H9 (cell line): ENCODE measurements at regions not wholly inside any gene's neighbourhood (a gene's known extent, or its start where the extent isn't known, plus 50 kb on each side); places are given as distances from the start of the nearest gene placed in this dataset.

ENCODE experiments used
- DNase-seq: peaks from one replicate; pipeline ENCODE4 v3.0.0-alpha.2; 2017
- H2AFZ ChIP-seq: one replicate; pipeline ENCODE4 v1.6.1; 2013; ENCODE audit warnings: mild to moderate bottlenecking, low read length, control low read depth, moderate library complexity
- H2AK5ac ChIP-seq: 2 replicates; pipeline ENCODE4 v1.6.1; 2013; ENCODE audit warnings: low read length, control low read depth, mixed read lengths; ENCODE audit not compliant: insufficient read length
- H2BK120ac ChIP-seq: one replicate; pipeline ENCODE4 v1.6.1; 2013; ENCODE audit warnings: low read depth, mild to moderate bottlenecking, low read length, control low read depth, inconsistent platforms; ENCODE audit not compliant: poor library complexity, severe bottlenecking
- H2BK12ac ChIP-seq: 2 replicates; pipeline ENCODE4 v1.6.1; 2013; ENCODE audit warnings: low read length, control low read depth, mixed read lengths, low read depth; ENCODE audit not compliant: insufficient read length
- H2BK15ac ChIP-seq: 2 replicates; pipeline ENCODE4 v1.6.1; 2013; ENCODE audit warnings: low read depth, low read length, control low read depth
- H2BK20ac ChIP-seq: one replicate; pipeline ENCODE4 v1.6.1; 2013; ENCODE audit warnings: low read depth, mild to moderate bottlenecking, low read length, control low read depth, inconsistent platforms; ENCODE audit not compliant: poor library complexity, severe bottlenecking
- H2BK5ac ChIP-seq: 2 replicates; pipeline ENCODE4 v1.6.1; 2013; ENCODE audit warnings: low read length, control low read depth, mixed read lengths; ENCODE audit not compliant: insufficient read length
- H3K14ac ChIP-seq: 2 replicates; pipeline ENCODE4 v1.6.1; 2013; ENCODE audit warnings: low read length, control low read depth; ENCODE audit not compliant: insufficient read depth
- H3K18ac ChIP-seq: 2 replicates; pipeline ENCODE4 v1.6.1; 2013; ENCODE audit warnings: low read depth, mild to moderate bottlenecking, mixed read lengths, low read length, control low read depth; ENCODE audit not compliant: insufficient read length
- H3K23ac ChIP-seq: 2 replicates; pipeline ENCODE4 v1.6.1; 2013; ENCODE audit warnings: low read length, control low read depth, mixed read lengths, low read depth; ENCODE audit not compliant: insufficient read length
- H3K23me2 ChIP-seq: 2 replicates; pipeline ENCODE4 v1.6.1; 2013; ENCODE audit warnings: low read depth, mild to moderate bottlenecking, mixed read lengths, low read length, control low read depth; ENCODE audit not compliant: insufficient read length, poor library complexity, severe bottlenecking
- H3K27ac ChIP-seq: 2 replicates; pipeline ENCODE4 v1.5.1; 2013; ENCODE audit warnings: low read length, control low read depth, mixed read lengths, low read depth; ENCODE audit not compliant: insufficient read length
- H3K27me3 ChIP-seq: 2 replicates; pipeline ENCODE4 v1.6.1; 2013; ENCODE audit warnings: low read length, control low read depth, inconsistent platforms; ENCODE audit not compliant: insufficient read depth
- H3K4ac ChIP-seq: 2 replicates; pipeline ENCODE4 v1.6.1; 2013; ENCODE audit warnings: low read depth, mild to moderate bottlenecking, control low read depth, inconsistent platforms, low read length, moderate library complexity
- H3K4me1 ChIP-seq: 2 replicates; pipeline ENCODE4 v1.6.1; 2013; ENCODE audit warnings: low read length, control low read depth, inconsistent platforms; ENCODE audit not compliant: insufficient read depth
- H3K4me2 ChIP-seq: 2 replicates; pipeline ENCODE4 v1.6.1; 2013; ENCODE audit warnings: low read length, control low read depth, mixed read lengths; ENCODE audit not compliant: insufficient read length, insufficient read depth
- H3K56ac ChIP-seq: 2 replicates; pipeline ENCODE4 v1.6.1; 2013; ENCODE audit warnings: low read depth, mild to moderate bottlenecking, mixed read lengths, low read length, control low read depth; ENCODE audit not compliant: insufficient read length
- H3K79me1 ChIP-seq: 2 replicates; pipeline ENCODE4 v1.6.1; 2013; ENCODE audit warnings: low read depth, mild to moderate bottlenecking, moderate library complexity, low read length, control low read depth, inconsistent platforms; ENCODE audit not compliant: insufficient read depth, poor library complexity, severe bottlenecking
- H3K79me2 ChIP-seq: 2 replicates; pipeline ENCODE4 v1.6.1; 2013; ENCODE audit warnings: low read length, control low read depth, inconsistent platforms; ENCODE audit not compliant: insufficient read depth
- H3K9ac ChIP-seq: 2 replicates; pipeline ENCODE4 v1.6.1; 2013; ENCODE audit warnings: low read length, control low read depth, mixed read lengths; ENCODE audit not compliant: insufficient read length; ENCODE audit errors: extremely low read depth
- H3K9me3 ChIP-seq: one replicate; pipeline ENCODE4 v1.6.1; 2013; ENCODE audit warnings: low read depth, low read length, inconsistent platforms; ENCODE audit not compliant: control insufficient read depth
- H3T11ph ChIP-seq: one replicate; pipeline ENCODE4 v1.6.1; 2013; ENCODE audit warnings: mild to moderate bottlenecking, low read length, control low read depth, inconsistent platforms
- H4K20me1 ChIP-seq: one replicate; pipeline ENCODE4 v1.6.1; 2013; ENCODE audit not compliant: control insufficient read depth, insufficient read length, insufficient read depth
- H4K5ac ChIP-seq: 2 replicates; pipeline ENCODE4 v1.6.1; 2013; ENCODE audit warnings: low read depth, mild to moderate bottlenecking, mixed read lengths, low read length, control low read depth; ENCODE audit not compliant: insufficient read length
- H4K8ac ChIP-seq: replicated peaks from 2 replicates; pipeline ENCODE4 v1.6.1; 2013; ENCODE audit warnings: low read length, control low read depth, mixed read lengths, low read depth; ENCODE audit not compliant: insufficient read length
- H4K91ac ChIP-seq: 2 replicates; pipeline ENCODE4 v1.6.1; 2013; ENCODE audit warnings: low read depth, mild to moderate bottlenecking, moderate library complexity, mixed read lengths, low read length, control low read depth; ENCODE audit not compliant: insufficient read length
- H3K27ac Mint-ChIP-seq, 3 experiments: 2 replicates in 2 of 3; 3 replicates in 1 of 3; pipeline ENCODE4 v1.8.0; 2020 to 2021; ENCODE audit warnings: mixed read lengths in 3 of 3, mild to moderate bottlenecking in 1 of 3, moderate library complexity in 1 of 3
- H3K27me3 Mint-ChIP-seq: 2 replicates; pipeline ENCODE4 v1.8.0; 2021; ENCODE audit warnings: low read depth, mild to moderate bottlenecking, moderate library complexity, mixed read lengths
- H3K36me3 Mint-ChIP-seq, 3 experiments: 2 replicates in 2 of 3; 3 replicates in 1 of 3; pipeline ENCODE4 v1.8.0; 2020 to 2021; ENCODE audit warnings: low read depth in 3 of 3, mixed read lengths in 3 of 3; ENCODE audit not compliant: insufficient read depth in 1 of 3
- H3K4me1 Mint-ChIP-seq, 2 experiments: 2 replicates each; pipeline ENCODE4 v1.8.0; 2020; ENCODE audit warnings: mixed read lengths in 2 of 2
- H3K4me3 Mint-ChIP-seq, 2 experiments: 2 replicates in 1 of 2; 3 replicates in 1 of 2; pipeline ENCODE4 v1.8.0; 2020 to 2021; ENCODE audit warnings: mild to moderate bottlenecking in 2 of 2, mixed read lengths in 2 of 2, moderate library complexity in 1 of 2
- H3K9me3 Mint-ChIP-seq, 2 experiments: 2 replicates in 1 of 2; 3 replicates in 1 of 2; pipeline ENCODE4 v1.8.0; 2020; ENCODE audit warnings: mild to moderate bottlenecking in 2 of 2, mixed read lengths in 2 of 2, moderate library complexity in 1 of 2
- WGBS: extraction: QIAGEN DNeasy Blood & Tissue Kit; methylation state at CpG from one replicate; pipeline ENCODE4 v1.1.7; 2013; ENCODE audit warnings: missing lambda C conversion rate, low lambda C conversion rate, mixed read lengths; ENCODE audit not compliant: insufficient read length; ENCODE audit errors: extremely low coverage; 5-methylcytosine and 5-hydroxymethylcytosine counted together
- TF ChIP-seq, protein P1 (sequence below): fragments of 200-600 bp; sonication (generic); conservative IDR thresholded peaks from 3 replicates; pipeline ENCODE4 v1.8.0; 2021; ENCODE audit warnings: antibody characterized with exemption, mild to moderate bottlenecking

DNA sequence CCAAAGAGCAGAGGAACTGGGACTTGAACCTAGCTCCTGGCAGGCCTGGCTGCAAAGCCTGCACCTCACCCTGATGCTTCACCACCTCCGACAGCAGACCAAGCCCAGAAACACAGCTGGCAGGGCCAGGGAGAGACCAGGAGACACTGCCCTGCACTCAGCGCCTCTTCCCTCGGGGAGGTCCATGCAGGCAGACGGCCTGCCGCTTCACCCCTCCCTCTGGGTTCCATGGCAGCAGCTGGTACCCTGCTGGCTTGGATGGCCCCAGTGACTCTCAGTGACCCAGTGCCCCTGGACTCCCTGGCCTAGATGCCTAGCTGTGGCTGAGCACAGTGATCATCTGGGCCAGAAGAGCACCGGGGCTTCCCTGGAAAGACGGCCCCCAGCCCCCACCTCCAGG is 65.3 kb upstream of the TARDBP start:
- no peak overlapping the region for H2BK5ac ChIP-seq
- no peak overlapping the region for H3K23ac ChIP-seq
- no peak overlapping the region for H2BK120ac ChIP-seq
- Mint-ChIP-seq H3K4me3 (no peak overlapping the region), H3K4me1 (peaks cover 5 to 19% of the 10 kb centered on the region in 2 experiments), H3K9me3 (no peaks in the 10 kb centered on the region), H3K36me3 (no peaks in the 10 kb centered on the region; a peak in 1 of 7 replicates), H3K27ac (no peak overlapping the region), H3K27me3 (peaks cover 20% of the 10 kb centered on the region)
- no peaks in the 10 kb centered on the region for H3K9me3 ChIP-seq
- DNase-seq, result no peak
- H2AFZ ChIP-seq, result no peak overlapping the region
- no CpG with 5 or more reads among the region's 7 CpGs for WGBS
- H2AK5ac ChIP-seq, result no peak overlapping the region
- no peak overlapping the region for H3K9ac ChIP-seq
- H3K4ac ChIP-seq, result no peak overlapping the region
- H3T11ph ChIP-seq, result no peak overlapping the region
- no peak overlapping the region for H4K91ac ChIP-seq
- H4K5ac ChIP-seq, result no peak overlapping the region
- no peak overlapping the region for H2BK15ac ChIP-seq
- H3K27me3 ChIP-seq, result no peaks in the 10 kb centered on the region
- no peak overlapping the region for H3K27ac ChIP-seq
- no peak overlapping the region; the same call in 1 of the 2 replicates for H3K14ac ChIP-seq
- no peak overlapping the region for H2BK12ac ChIP-seq
- TF ChIP-seq, protein P1, sequence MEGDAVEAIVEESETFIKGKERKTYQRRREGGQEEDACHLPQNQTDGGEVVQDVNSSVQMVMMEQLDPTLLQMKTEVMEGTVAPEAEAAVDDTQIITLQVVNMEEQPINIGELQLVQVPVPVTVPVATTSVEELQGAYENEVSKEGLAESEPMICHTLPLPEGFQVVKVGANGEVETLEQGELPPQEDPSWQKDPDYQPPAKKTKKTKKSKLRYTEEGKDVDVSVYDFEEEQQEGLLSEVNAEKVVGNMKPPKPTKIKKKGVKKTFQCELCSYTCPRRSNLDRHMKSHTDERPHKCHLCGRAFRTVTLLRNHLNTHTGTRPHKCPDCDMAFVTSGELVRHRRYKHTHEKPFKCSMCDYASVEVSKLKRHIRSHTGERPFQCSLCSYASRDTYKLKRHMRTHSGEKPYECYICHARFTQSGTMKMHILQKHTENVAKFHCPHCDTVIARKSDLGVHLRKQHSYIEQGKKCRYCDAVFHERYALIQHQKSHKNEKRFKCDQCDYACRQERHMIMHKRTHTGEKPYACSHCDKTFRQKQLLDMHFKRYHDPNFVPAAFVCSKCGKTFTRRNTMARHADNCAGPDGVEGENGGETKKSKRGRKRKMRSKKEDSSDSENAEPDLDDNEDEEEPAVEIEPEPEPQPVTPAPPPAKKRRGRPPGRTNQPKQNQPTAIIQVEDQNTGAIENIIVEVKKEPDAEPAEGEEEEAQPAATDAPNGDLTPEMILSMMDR, result no peak
- no peak overlapping the region for H3K4me2 ChIP-seq
- H3K56ac ChIP-seq, result no peak overlapping the region
- H3K4me1 ChIP-seq, result no peaks in the 10 kb centered on the region
- no peak overlapping the region for H4K8ac ChIP-seq
- no peak overlapping the region for H3K18ac ChIP-seq
- H4K20me1 ChIP-seq, result no peaks in the 10 kb centered on the region
- no peaks in the 10 kb centered on the region for H3K79me2 ChIP-seq
- no peak overlapping the region for H2BK20ac ChIP-seq
- no peaks in the 10 kb centered on the region for H3K79me1 ChIP-seq
- no peaks in the 10 kb centered on the region for H3K23me2 ChIP-seq
